ENCODE measurements at regions not wholly inside any gene's neighbourhood (a gene's known extent, or its start where the extent isn't known, plus 50 kb on each side); places are given as distances from the start of the nearest gene placed in this dataset.

GRCh38 chr2:193670478-193670877, 1475.7 kb upstream of the TMEFF2 start:
- Histone ChIP-seq H2AFZ (ENCODE audit: low read depth, low read length, poor library complexity, severe bottlenecking) (no peak overlapping the region), H3K9me2 (ENCODE audit: insufficient read depth) (no peaks in the 10 kb centered on the region), H3K9me3 (ENCODE audit: control insufficient read depth in 1 of 2, insufficient read depth in 1 of 2, low read depth in 1 of 2, low read length in 2 of 2) (no peaks in the 10 kb centered on the region), H3K27me3 (ENCODE audit: insufficient read depth, low read length) (no peaks in the 10 kb centered on the region), H4K20me1 (ENCODE audit: insufficient read depth) (no peaks in the 10 kb centered on the region), H3K4me1 (ENCODE audit: control insufficient read depth in 1 of 2, insufficient read depth in 2 of 2, low read length in 2 of 2) (no peaks in the 10 kb centered on the region), H3K4me3 (replicated peaks in 1 of 2; ENCODE audit: low read depth in 1 of 2, low read length in 2 of 2) (no peak overlapping the region), H3K36me3 (ENCODE audit: control insufficient read depth in 1 of 2, insufficient read depth in 2 of 2, low read length in 2 of 2) (no peaks in the 10 kb centered on the region), H3K9ac (ENCODE audit: low read length) (no peak overlapping the region), H3K27ac (ENCODE audit: low read depth, low read length) (no peak overlapping the region), H3K79me2 (ENCODE audit: insufficient read depth, low read length) (no peaks in the 10 kb centered on the region), H3K4me2 (ENCODE audit: low read length) (no peak overlapping the region)
- DNase-seq (ENCODE audit: low read depth, low spot score) (no peak), ATAC-seq (no peak)
- RAD21 ChIA-PET (ENCODE audit: low non-redundant PET in 1 of 2, low total read pairs in 2 of 2, uncharacterized antibody in 2 of 2, unreplicated experiment in 2 of 2) = no interaction called here
- POLR2A ChIA-PET = no interaction called here
- no peak for TF ChIP-seq SIN3A (IDR thresholded peaks at IDR 0.05; ENCODE audit: low read depth)
- TF ChIP-seq ZBTB33 (IDR thresholded peaks at IDR 0.05; ENCODE audit: extremely low read depth, insufficient replicate concordance, low read length) = no peak
- TF ChIP-seq YY1 (IDR thresholded peaks at IDR 0.05; ENCODE audit: extremely low read depth, insufficient replicate concordance, low read depth, low read length) = no peak
- TF ChIP-seq MAX (IDR thresholded peaks at IDR 0.05) = no peak
- TF ChIP-seq TCF7L2 (IDR thresholded peaks at IDR 0.05; ENCODE audit: borderline replicate concordance, extremely low read depth, insufficient read depth, insufficient read length) = no peak
- no peak for TF ChIP-seq ELF1 (IDR thresholded peaks at IDR 0.05; ENCODE audit: borderline replicate concordance, low read depth)
- no peak for TF ChIP-seq POLR2AphosphoS5 (IDR thresholded peaks at IDR 0.05; ENCODE audit: low read depth, low read length)
- no peak for TF ChIP-seq ZFX (IDR thresholded peaks at IDR 0.05)
- TF ChIP-seq ZNF274 (IDR thresholded peaks at IDR 0.05; ENCODE audit: low read depth, low read length) = no peak
- TF ChIP-seq CEBPB (IDR thresholded peaks at IDR 0.05; ENCODE audit: low read depth) = no peak
- no peak for TF ChIP-seq FOSL1 (IDR thresholded peaks at IDR 0.05; ENCODE audit: low read depth)
- no peak for TF ChIP-seq CBX3 (IDR thresholded peaks at IDR 0.05; ENCODE audit: low read depth)
- intact Hi-C loops (cut with micrococcal nuclease) = no loop called here
- CTCF ChIA-PET = no interaction called here
- no TSS peak for BruUV-seq (replicated peaks)

Data from HCT116 (cell line).